ENCODE measurements at regions not wholly inside any gene's neighbourhood (a gene's known extent, or its start where the extent isn't known, plus 50 kb on each side); places are given as distances from the start of the nearest gene placed in this dataset.

DNA sequence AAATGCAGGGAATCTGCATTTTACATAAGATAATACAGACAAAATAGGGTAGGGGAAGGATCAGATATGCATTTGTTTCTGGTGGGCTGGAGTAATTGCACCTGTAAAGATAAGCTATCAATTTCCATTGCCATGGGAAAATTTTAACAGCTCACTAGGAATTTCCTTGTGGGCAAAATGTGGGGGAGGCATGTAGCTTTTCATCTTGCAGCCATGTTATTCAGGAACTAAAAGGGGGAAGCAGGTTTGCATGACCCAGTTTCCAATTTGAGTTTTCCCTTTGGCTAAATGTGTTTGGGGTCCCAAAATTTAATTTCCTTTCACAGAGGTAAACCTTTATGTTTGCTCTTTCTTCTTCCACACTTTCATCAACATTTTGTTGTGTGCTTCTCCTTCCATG lies 624.4 kb downstream of the NYAP2 start:
- peaks cover 2% of the 10 kb centered on the region for H3K9me3 ChIP-seq (ENCODE audit: low read length)
- ChIA-PET POLR2A (interaction anchor here (1.0 kb wide), 1 partner anchor 94 kb away, joined by 3 read pairs; no protein-coding TSS in a partner anchor), CTCF (ENCODE audit: low intra/inter-chr PET ratio, low total read pairs) (interaction anchor here (1.4 kb wide), 1 partner anchor 779 kb away, joined by 3 read pairs; no protein-coding TSS in a partner anchor)
- in situ Hi-C loops (cut with HindIII; ENCODE audit: extremely low pct_ligation_motif_present, low pct_unique_long_range_greater_than_20kb) = no loop called here
- DNase-seq (ENCODE audit: low spot score) = no peak
- intact Hi-C loops (cut with micrococcal nuclease; ENCODE audit: unreplicated experiment) = loop anchor here (1.0 kb wide), 2 partner anchors 776 to 961 kb away; no protein-coding TSS in a partner anchor
- H4K20me1 ChIP-seq (ENCODE audit: insufficient read depth, low read length) = no peaks in the 10 kb centered on the region
- TF ChIP-seq TARDBP (CRISPR knock-in tag; IDR thresholded peaks at IDR 0.05) (no peak), CENPT (CRISPR knock-in tag; IDR thresholded peaks at IDR 0.05; ENCODE audit: low read depth) (no peak), ZNF446 (CRISPR knock-in tag; IDR thresholded peaks at IDR 0.05) (no peak), ATF1 (CRISPR knock-in tag; IDR thresholded peaks at IDR 0.05) (no peak)
- TF ChIP-seq, protein P1, sequence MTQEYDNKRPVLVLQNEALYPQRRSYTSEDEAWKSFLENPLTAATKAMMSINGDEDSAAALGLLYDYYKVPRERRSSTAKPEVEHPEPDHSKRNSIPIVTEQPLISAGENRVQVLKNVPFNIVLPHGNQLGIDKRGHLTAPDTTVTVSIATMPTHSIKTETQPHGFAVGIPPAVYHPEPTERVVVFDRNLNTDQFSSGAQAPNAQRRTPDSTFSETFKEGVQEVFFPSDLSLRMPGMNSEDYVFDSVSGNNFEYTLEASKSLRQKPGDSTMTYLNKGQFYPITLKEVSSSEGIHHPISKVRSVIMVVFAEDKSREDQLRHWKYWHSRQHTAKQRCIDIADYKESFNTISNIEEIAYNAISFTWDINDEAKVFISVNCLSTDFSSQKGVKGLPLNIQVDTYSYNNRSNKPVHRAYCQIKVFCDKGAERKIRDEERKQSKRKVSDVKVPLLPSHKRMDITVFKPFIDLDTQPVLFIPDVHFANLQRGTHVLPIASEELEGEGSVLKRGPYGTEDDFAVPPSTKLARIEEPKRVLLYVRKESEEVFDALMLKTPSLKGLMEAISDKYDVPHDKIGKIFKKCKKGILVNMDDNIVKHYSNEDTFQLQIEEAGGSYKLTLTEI (CRISPR knock-in tag; conservative IDR thresholded peaks at IDR 0.05) = no peak
- TF ChIP-seq, protein P2, sequence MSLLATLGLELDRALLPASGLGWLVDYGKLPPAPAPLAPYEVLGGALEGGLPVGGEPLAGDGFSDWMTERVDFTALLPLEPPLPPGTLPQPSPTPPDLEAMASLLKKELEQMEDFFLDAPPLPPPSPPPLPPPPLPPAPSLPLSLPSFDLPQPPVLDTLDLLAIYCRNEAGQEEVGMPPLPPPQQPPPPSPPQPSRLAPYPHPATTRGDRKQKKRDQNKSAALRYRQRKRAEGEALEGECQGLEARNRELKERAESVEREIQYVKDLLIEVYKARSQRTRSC (CRISPR knock-in tag; IDR thresholded peaks at IDR 0.05; ENCODE audit: low read depth) = no peak
- TF ChIP-seq, protein P3, sequence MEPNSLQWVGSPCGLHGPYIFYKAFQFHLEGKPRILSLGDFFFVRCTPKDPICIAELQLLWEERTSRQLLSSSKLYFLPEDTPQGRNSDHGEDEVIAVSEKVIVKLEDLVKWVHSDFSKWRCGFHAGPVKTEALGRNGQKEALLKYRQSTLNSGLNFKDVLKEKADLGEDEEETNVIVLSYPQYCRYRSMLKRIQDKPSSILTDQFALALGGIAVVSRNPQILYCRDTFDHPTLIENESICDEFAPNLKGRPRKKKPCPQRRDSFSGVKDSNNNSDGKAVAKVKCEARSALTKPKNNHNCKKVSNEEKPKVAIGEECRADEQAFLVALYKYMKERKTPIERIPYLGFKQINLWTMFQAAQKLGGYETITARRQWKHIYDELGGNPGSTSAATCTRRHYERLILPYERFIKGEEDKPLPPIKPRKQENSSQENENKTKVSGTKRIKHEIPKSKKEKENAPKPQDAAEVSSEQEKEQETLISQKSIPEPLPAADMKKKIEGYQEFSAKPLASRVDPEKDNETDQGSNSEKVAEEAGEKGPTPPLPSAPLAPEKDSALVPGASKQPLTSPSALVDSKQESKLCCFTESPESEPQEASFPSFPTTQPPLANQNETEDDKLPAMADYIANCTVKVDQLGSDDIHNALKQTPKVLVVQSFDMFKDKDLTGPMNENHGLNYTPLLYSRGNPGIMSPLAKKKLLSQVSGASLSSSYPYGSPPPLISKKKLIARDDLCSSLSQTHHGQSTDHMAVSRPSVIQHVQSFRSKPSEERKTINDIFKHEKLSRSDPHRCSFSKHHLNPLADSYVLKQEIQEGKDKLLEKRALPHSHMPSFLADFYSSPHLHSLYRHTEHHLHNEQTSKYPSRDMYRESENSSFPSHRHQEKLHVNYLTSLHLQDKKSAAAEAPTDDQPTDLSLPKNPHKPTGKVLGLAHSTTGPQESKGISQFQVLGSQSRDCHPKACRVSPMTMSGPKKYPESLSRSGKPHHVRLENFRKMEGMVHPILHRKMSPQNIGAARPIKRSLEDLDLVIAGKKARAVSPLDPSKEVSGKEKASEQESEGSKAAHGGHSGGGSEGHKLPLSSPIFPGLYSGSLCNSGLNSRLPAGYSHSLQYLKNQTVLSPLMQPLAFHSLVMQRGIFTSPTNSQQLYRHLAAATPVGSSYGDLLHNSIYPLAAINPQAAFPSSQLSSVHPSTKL (CRISPR knock-in tag; IDR thresholded peaks at IDR 0.05) = no peak
- TF ChIP-seq, protein P4, sequence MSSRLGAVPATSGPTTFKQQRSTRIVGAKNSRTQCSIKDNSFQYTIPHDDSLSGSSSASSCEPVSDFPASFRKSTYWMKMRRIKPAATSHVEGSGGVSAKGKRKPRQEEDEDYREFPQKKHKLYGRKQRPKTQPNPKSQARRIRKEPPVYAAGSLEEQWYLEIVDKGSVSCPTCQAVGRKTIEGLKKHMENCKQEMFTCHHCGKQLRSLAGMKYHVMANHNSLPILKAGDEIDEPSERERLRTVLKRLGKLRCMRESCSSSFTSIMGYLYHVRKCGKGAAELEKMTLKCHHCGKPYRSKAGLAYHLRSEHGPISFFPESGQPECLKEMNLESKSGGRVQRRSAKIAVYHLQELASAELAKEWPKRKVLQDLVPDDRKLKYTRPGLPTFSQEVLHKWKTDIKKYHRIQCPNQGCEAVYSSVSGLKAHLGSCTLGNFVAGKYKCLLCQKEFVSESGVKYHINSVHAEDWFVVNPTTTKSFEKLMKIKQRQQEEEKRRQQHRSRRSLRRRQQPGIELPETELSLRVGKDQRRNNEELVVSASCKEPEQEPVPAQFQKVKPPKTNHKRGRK (CRISPR knock-in tag; IDR thresholded peaks at IDR 0.05) = no peak
- no peaks in the 10 kb centered on the region for H3K36me3 ChIP-seq (replicated peaks in 1 of 2; ENCODE audit: control insufficient read depth in 1 of 2, insufficient read depth in 2 of 2, low read length in 2 of 2)
- no peak overlapping the region for H3K4me3 ChIP-seq (replicated peaks in 1 of 3; ENCODE audit: insufficient read depth in 1 of 3, low read depth in 2 of 3, low read length in 3 of 3)
- peaks cover 13% of the 10 kb centered on the region for H3K4me1 ChIP-seq (ENCODE audit: insufficient read depth, low read length)
- H3K4me2 ChIP-seq (ENCODE audit: low read depth, low read length) = no peak overlapping the region
- H3K27me3 ChIP-seq (ENCODE audit: control insufficient read depth in 1 of 2, insufficient read depth in 2 of 2, low read length in 2 of 2) = no peaks in the 10 kb centered on the region
- ATAC-seq = no peak
- no peak overlapping the region for H2AFZ ChIP-seq (ENCODE audit: low read length)
- no TSS peak for BruUV-seq (replicated peaks)
- no peak overlapping the region for H3K9ac ChIP-seq (ENCODE audit: insufficient read depth, low read depth, low read length)
- no peaks in the 10 kb centered on the region for H3K79me2 ChIP-seq (ENCODE audit: insufficient read depth, low read length)
- no peak overlapping the region for H3K27ac ChIP-seq (ENCODE audit: extremely low read length, insufficient read depth, low read length)
- FAIRE-seq = no peak
